ENCODE measurements at regions not wholly inside any gene's neighbourhood (a gene's known extent, or its start where the extent isn't known, plus 50 kb on each side); places are given as distances from the start of the nearest gene placed in this dataset.

DNA sequence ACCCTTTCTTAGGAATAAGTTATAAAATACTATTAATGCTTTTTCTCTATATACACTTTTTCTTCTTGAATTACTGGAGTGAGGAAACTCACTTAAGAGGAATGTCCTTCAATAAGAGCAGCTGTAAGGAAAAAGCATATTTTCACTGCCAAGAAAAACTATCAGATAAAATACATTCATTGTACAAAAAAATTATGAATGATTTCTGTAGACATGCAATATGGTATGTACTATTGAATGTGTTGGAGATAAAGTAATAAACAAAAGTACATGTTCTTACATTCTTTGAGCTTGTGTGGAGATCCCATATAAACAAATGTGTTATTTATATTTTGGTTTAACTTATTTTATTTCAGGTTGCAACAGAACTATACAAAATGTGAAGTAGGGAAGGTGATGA, 241.0 kb upstream of the ZNF717 start:
- H3K4me3 ChIP-seq (replicated peaks; ENCODE audit: low read depth, low read length): no peak overlapping the region
- TF ChIP-seq CTCF (IDR thresholded peaks at IDR 0.05; ENCODE audit: low read depth, low read length, missing control alignments): no peak
- no peak for DNase-seq (ENCODE audit: extremely low read depth, low read depth)

GRCh38 chr3:76028774-76029173, 243.4 kb upstream of the ZNF717 start:
- H3K4me3 ChIP-seq (replicated peaks; ENCODE audit: low read depth, low read length): no peak overlapping the region
- TF ChIP-seq CTCF (IDR thresholded peaks at IDR 0.05; ENCODE audit: low read depth, low read length, missing control alignments): no peak
- DNase-seq (ENCODE audit: extremely low read depth, low read depth): no peak

- H3K4me3 ChIP-seq (replicated peaks; ENCODE audit: low read depth, low read length): no peak overlapping the region
- no peak for DNase-seq (ENCODE audit: extremely low read depth, low read depth)
- TF ChIP-seq CTCF (IDR thresholded peaks at IDR 0.05; ENCODE audit: low read depth, low read length, missing control alignments): no peak
Observed at GRCh38 chr3:76034649-76035048, 249.3 kb upstream of the ZNF717 start.

DNA sequence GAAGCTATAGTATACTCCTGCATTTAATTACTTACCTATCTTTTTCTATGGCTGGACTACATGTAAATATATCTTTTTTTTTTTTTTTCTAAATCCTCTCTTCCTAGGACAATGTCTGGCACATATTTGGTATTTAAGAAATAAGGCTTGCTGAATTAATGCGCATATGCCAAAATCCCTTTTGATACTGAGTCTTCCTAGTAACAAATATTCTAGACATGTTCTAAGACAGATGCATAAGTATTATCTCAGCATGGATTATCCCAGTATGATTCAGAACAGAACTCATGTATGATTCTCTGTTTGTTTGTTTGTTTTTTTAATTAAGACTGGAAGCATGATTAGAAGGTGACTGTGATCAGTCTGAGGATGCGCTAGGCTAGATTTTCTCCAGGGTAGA, 249.8 kb upstream of the ZNF717 start:
- H3K4me3 ChIP-seq (replicated peaks; ENCODE audit: low read depth, low read length): no peak overlapping the region
- no peak for DNase-seq (ENCODE audit: extremely low read depth, low read depth)
- no peak for TF ChIP-seq CTCF (IDR thresholded peaks at IDR 0.05; ENCODE audit: low read depth, low read length, missing control alignments)

DNA sequence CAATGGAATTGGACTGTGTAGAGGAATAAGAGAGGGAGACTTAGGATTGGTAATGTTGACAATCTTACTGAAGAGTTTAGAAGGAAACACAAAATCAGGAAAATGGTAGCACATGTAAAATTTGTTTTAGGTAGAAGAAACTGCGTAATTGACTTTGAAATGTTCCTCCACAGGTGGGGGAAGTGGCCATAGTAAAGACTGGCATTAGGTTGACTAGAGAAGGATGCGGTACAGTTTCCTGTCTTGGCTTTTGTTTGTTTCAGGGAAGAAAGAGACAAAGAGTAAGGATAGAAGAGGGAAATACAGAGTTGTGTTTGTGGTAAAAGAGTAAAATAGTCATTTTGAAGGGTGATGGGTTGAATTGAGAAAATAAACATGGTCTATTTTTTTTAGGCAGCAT, 253.6 kb upstream of the ZNF717 start:
- no peak for TF ChIP-seq CTCF (IDR thresholded peaks at IDR 0.05; ENCODE audit: low read depth, low read length, missing control alignments)
- no peak for DNase-seq (ENCODE audit: extremely low read depth, low read depth)
- H3K4me3 ChIP-seq (replicated peaks; ENCODE audit: low read depth, low read length): no peak overlapping the region

DNA sequence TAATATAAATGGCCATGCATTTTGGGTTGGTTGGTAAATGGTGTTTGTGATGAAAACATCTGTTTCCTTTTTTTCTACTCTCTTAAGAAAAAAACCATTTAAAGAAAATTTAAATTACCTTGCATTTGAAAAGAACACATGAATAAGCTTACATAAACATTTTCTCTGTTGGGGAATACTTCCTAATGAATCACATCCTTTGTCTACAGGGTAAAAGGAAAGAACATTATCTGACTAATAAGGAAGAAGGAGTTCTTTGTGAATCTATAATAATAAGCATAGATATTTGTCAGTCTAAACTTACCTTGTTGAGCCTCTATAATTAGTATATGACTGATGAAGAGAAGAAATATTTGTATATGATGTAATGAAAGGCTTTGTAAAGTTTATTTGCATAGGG, 254.1 kb upstream of the ZNF717 start:
- H3K4me3 ChIP-seq (replicated peaks; ENCODE audit: low read depth, low read length): no peak overlapping the region
- TF ChIP-seq CTCF (IDR thresholded peaks at IDR 0.05; ENCODE audit: low read depth, low read length, missing control alignments): no peak
- DNase-seq (ENCODE audit: extremely low read depth, low read depth): no peak

- H3K4me3 ChIP-seq (replicated peaks; ENCODE audit: low read depth, low read length): no peak overlapping the region
- no peak for DNase-seq (ENCODE audit: extremely low read depth, low read depth)
- TF ChIP-seq CTCF (IDR thresholded peaks at IDR 0.05; ENCODE audit: low read depth, low read length, missing control alignments): no peak
Observed at GRCh38 chr3:76040946-76041345, 255.6 kb upstream of the ZNF717 start.
